HG02798 (cell line): ENCODE measurements at regions not wholly inside any gene's neighbourhood (a gene's known extent, or its start where the extent isn't known, plus 50 kb on each side); places are given as distances from the start of the nearest gene placed in this dataset.

Experiments
- ATAC-seq: cut with Tn5 transposase; IDR thresholded peaks from one replicate; pipeline ENCODE4 v1.9.1; 2021; ENCODE audit warnings: mild to moderate bottlenecking; ENCODE audit not compliant: unreplicated experiment, poor library complexity

DNA sequence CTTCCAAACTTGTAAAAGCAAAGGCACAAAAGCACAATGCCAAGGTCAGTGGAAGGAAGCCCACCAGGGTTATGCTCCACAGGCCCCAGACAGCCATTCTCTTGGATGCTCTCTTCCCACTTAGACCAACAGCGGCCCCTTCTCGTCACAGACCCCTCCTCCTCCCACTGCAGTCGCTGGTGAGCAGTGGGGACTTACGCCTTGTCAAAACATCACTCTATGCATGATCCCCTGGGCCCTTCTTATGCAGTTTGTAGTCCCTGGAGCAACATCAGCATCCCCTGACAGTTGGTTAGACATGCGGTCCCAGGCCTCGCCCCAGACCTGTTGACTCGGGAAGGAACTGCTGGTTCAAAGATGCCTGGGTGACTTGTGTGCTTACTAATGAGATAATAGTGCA lies 376.0 kb upstream of the KLHL29 start:
- no peak for ATAC-seq

DNA sequence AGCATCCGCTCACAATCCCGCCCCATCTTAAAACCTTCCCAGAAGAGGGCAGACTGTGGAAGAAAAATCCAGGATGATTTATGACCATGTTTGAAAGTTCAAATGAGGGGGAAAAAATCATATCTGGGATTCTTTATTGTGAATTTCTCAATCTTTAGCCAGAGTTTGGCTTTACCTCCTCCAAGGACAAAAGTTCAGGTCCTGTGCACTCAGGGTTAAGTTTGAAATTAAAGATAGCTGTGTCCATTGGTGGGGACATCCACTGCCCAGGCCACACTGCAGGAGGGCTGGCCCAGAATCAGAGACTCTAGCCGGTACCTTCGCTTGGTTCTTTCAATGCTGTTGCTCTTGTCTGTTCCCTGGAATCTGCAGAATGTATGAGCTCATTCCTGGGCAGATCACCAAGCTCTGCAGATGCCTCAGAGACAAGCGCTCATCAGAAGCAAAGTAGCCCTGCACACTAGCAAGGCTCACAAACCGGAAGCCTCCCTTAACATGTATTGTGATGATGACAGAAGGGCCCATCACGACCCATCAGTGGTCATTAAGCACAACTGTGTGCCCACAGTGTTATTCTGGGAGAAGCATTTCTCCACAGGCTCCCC lies 375.3 kb upstream of the KLHL29 start:
- no peak for ATAC-seq

DNA sequence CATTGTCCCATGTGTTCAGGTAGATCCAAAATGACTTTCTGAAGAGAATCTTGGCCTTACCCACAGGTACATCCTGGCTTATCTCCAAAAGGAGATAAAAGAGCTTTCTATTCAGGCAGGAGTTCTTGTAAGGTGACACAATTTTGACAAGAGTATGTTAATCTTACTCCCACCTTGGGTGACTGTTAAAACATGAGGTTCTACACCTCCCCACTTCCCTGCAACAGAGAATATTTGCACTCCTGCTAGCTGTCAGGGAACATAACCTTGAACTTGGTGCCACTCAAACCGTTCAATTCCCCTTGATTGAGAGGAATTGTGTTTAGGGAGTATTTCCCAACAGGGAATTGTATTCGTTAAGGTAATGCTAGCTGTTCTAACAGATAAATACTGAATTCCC lies 372.5 kb upstream of the KLHL29 start:
- ATAC-seq, result no peak

DNA sequence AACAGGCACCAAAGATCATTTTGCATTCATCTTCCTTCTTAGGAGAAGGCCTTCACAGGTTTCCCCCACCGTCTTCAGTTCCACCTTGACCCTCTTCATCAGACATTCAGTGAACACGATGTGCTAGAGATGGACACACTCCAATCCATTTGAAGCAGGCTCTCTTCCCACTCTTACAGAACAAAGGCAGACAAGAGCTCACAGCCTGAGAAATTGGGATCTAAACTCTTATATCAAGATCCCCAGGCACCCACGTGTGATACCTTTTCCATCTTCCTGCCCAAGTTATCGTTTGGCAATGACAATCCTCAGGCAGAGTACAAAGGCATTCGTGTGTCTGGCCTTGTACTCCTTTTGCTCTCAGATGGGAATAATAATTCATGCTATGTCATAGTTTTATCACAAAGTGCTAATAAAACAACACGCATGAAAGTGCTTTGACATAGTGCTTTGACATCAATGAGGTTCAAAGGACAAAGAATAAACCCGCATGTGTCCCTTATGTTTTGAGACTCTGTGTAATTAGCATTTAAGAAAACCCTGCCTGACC lies 369.3 kb upstream of the KLHL29 start:
- ATAC-seq, result no peak

DNA sequence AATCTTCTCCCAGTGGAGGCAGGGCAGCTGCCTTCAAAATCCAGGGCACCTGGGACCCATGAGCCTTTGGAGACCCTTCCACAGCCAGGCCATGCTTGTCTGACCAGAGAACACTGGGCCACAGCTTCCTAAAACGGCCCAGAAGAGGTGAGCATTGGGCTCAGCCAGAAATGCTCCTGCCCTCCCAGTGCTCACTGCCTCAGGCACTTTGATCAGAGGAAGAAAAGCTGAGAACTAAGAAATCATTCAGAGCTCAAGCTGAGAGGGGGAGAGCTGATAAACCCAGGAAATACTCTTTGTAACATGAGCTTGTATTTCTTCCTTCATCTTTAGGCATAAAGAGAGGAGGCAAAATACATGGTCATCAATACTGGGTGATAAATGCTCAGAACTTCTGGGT lies 365.5 kb upstream of the KLHL29 start:
- ATAC-seq, result no peak

DNA sequence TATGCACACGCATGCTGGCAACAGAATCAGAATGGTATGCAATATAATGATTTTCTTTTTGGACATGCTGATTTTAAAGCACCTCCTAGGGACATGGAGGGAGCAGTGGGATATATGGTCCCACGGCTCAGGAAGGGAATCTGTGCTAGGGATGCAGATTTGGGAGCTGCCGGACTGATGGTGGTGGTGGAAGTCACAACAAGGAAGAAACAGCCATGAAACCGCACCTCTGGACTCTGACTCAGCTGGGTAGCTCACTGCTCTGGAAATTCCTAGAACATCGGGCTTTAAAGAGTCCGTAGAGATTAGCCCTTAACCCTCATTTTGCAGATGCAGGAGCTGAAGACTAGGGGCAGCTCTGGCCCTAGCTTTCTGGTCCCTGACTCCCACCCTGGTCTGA lies 364.3 kb upstream of the KLHL29 start:
- ATAC-seq, result no peak

DNA sequence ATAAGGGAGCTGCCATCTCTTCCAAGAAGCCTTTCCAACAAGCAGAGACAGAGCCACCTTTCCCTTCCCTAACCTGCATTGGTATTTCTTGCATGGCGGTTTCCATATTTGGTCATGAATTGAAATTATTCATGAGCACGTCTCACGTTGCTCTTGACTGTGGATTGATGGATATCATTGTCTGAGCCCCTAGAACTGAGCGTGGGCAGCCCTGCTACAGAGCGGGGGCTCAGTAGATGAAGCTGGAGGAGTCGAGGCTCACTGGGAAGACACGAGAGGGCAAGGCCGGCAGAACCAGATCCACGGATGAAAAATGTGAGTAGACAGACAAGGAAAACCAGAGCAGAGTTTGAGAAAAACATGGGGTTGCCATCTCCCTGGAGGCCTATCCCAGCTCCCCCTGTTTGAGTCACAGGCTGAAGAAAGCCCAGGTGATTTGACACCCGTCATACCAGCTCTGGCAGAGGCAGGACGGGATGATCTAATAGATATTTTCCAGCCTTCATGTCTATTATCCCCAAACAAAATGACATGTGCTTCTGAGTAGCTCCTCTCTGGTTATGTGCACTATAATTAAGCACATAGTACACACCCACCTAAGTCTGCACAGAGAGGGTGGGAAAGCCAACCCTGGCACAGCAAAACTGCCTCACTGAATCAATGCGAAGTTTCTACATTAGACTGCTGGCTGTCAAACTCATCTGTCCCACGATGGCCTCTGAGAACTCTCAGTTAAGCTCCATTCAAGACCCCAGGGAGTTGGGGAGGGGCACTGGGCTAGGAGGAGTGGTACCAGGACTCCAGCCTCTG lies 363.5 kb upstream of the KLHL29 start:
- no peak for ATAC-seq

DNA sequence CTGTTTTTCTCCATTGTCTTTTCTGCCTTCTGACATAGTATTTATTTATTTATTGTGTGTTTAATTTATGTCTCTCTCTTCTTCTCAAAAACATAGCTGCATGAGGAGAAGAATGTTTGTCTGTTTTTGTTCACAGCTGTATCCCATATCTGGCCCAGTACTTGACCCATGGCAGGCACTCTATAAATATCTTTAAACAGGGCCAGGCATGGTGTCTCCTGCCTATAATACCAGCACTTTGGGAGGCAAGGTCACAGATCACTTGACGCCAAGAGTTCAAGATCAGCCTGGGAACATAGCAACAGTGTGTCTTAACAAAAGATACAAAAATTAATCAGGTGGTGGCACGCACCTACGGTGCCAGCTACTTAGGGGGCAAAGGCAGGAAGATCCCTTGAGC lies 361.3 kb upstream of the KLHL29 start:
- no peak for ATAC-seq

DNA sequence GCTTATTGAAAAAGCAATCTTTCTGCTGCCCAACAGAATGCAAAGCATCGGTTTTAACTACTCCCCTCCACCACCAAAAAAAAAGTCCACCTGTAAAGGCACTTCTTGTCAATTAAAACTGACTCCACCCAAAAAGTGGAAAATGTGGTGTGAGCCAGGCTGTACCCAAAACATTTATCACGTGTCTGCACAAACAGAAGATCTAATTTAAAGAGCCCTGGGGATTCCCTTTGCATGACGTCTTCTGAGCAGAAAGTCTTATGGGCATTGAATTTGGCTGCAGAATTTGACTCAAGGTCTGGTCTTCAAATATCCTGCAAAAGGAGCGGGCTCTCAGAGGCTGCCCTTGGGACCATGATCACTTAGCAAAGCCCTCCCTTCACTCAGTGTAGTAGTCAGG lies 358.3 kb upstream of the KLHL29 start:
- ATAC-seq, result no peak

DNA sequence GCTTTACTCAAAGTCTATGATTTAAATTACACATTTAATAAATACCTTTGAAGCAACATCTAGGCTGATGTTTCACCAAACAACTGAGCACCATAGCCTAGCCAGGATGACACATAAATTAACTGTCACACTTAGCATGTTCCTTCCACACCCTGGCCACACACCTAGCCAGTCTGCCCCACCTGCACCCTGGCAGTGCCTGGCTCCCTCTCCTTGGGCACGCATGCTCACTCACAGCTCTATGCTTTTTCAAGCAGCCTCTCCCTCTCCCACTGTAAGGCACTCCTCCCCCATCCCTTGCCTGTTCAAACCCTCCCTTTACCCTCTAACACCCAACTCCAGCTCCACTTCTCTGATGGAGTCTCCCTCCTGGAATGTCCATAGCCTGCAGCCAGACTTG lies 357.6 kb upstream of the KLHL29 start:
- no peak for ATAC-seq

DNA sequence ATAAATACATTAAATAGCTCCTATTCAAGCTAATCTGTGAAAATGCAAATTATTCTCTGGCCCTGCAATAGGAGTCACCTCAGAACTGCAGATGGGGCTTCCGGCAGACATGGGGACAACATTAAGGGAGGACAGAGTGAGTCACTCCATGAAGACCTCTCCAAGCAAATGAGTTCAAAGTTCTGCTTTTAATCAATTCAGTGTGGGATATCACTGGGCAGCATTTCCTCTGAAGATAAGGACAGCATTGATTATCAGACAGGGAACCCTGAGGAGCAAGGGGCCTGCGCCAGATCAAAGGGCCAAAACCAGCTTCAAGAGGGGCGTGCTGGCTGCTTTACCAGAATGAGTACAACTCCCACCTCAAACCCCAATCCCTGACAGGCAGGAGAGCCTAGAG lies 356.9 kb upstream of the KLHL29 start:
- ATAC-seq, result no peak

DNA sequence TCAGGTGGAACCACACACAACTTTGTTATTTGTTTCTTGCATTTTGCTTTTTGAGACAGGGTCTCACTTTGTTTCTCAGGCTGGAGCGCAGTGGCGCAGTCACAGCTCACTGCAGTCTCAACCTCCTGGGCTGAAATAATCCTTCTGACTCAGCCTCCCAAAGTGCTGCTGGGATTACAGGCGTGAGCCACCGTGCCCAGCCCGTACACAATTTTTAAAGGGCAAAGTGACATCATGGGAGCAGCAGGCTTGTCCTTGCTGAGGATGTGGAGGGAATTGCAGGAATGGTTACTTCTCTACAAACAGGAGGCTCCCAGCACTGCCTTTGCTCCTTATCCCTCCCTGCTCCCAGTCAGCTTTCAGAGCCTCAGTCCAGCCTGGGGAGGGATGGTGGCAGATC lies 355.9 kb upstream of the KLHL29 start:
- no peak for ATAC-seq

DNA sequence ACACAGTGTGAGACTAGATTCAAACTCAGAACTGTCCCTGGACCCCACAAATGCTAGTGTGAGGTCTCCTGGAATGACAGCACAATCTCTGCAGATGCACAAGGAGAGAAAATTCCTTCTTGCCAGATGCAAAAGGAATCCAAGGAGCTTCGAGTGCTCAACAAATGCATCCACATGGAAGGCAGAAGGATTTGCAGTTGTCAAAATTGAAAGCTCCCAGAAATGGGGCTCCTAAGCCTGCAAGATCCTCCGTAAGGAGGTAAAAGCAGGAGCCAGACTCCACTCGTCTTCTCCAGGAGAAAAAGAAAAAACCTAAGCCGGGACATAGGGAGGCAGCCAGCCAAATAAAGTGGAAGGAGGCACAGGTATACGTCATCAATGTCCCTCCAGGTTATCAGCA lies 355.0 kb upstream of the KLHL29 start:
- no peak for ATAC-seq

DNA sequence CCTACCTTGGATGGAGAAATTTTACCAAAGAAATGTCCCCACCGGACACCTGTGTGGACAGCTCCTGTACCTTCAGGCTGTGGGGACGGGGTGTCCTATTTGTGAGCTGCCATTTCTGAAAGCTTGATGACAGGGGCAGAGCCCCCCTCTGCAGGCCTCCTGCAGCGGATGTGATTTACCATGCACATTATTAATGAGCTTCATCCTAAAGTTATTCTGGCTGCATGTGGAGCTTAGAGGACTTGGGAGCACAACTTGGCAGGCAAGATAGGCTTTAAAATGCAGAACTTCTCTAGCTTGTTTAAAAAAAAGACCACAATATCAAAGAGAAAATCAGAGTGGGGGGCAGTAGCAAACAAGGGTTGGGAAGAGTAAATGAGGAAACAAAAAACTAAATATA lies 350.0 kb upstream of the KLHL29 start:
- ATAC-seq, result no peak

DNA sequence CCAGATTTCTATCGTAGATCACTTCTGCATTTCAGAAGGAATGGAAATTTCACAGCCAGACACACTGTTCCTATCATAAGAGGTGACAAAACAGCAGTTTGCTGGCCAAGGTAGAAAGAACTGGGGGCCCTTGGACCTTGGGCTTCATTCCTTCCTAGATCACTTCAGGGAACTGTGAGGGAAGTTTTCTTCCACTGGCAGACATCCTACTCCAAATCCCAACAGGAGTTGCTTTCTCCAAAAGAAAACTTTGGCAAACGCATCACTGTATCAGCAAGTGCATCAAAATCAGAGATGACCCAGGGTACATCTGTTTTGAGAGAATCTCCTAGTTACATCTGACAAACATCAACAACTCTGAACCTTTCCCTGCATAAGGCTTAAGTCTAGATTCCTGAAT lies 348.4 kb upstream of the KLHL29 start:
- ATAC-seq, result no peak

DNA sequence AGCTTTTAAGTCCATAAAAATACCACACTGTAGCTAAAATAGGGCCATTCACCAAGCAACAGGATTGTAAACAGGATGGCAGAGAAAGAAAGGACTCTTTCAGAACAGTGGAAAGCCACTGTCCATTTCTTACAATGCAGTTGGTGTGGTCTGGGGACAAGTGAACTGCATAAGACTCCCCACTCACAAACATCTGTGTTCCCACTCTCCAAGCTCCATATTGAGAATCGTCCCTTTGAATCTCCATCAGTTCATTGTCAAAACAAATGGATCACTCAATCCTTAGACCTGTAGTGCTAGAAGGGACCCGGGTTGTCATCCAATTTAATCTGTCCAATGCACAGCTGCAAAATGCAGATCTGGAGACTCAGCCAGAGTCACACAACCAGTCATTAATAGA lies 347.4 kb upstream of the KLHL29 start:
- ATAC-seq, result no peak

DNA sequence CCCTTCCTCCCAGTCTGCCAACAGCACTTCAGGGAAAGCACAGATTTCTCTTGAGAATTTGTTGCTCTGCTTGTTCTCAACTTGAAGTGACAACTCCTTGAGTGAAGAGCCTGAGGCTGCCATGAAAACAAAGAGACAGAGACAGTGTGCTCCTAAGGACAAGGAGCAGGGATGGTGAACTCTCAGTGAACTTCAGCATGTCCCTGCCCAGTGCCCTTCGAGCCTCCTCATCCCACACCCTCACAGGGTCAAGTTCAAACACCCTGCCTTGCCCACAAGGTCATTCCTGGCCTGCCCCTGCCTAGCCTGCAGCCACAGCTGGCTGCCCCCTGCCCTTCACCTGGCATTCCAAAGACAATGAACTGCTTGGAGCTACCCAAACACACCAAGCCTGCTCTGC lies 343.5 kb upstream of the KLHL29 start:
- ATAC-seq, result no peak

DNA sequence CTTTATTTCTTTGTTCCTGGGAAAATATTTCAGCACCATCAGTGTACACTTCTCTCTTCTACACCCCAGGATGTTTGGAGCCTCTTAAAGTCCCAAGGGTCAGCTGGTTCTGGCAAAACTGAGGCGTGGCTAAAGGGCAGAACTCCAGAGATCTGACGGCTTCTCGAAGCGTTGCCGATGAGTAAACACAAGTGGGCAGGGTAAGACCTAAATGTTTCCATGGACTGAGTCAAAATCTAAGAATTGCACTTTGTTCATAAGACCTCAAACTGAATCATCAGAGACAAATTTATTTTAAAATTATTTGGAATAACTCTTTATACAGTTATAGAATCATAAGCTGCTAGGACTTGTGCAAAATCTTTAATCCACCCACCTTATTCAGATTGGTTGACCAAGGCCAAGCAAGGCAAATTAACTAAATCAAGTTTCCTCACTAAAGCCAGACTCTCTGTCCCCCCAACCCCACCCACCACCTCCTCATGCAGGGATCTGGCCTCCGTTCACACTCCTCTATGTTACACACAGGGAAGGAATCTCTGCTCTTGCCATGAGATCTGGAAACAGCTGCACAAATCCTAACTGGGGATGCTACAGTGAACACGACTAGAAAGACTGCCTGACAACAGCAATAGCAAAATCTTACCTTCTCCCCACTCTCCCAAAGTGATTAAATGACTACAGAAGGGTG lies 342.6 kb upstream of the KLHL29 start:
- ATAC-seq, result no peak

DNA sequence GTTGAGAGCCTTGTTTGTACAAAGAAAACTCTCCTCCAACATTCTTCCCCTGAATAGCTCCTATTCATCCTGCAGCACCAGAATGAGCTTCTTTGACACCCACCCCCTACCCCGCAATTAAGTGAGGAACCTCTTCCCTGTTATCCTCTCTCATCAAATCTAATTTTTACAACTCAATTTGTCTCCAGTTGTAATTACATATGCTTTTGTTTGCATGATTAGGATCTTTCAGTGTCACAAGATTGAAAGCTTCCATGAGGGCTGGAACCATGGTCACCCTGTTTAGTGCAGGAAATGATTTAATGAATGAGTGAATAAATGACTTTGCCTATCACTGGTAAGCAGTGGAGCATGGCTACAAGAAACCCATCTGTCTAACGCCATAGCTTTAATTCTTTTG lies 334.6 kb upstream of the KLHL29 start:
- ATAC-seq, result no peak

DNA sequence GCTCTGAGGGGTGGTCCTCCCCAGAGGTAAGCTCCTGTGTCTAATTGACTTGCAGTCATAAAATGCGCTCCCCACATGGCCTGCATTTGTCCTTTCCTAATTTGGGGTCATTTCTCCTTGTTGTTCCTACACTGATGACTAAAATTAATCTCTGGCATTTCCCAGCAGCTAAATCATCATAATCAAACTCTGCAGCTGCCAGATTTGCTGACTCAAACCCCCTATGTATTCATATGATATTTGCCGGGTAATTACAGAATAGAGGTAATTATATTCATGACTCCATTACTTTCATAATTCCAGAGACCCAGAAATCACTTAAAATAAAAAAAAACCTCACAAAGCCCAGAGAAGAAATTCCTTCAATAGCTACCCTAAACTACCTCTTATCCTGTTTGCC lies 331.4 kb upstream of the KLHL29 start:
- ATAC-seq, result no peak

DNA sequence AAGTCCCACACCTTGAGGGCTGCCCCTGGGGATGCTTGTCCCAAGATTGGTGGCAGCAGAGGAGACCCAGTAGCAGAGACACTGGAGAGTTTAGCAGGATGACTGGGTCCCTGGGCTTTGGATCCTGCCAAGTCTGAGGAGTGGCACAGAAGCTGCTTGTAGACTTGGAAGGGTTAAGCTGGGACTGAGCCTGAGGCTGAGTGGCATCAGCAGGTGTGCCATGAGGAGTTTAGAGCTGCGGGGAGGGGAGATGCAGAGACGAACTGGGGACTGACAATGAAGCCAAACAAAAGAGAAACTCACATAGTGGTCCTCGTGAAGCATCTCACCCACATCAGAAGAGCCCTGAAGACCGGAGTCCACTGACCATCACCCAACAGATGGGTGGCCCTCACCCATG lies 329.7 kb upstream of the KLHL29 start:
- no peak for ATAC-seq
